GM12872 (cell line): ENCODE measurements at regions not wholly inside any gene's neighbourhood (a gene's known extent, or its start where the extent isn't known, plus 50 kb on each side); places are given as distances from the start of the nearest gene placed in this dataset.

ENCODE experiments used
- TF ChIP-seq, protein P1 (sequence below): IDR thresholded peaks from 3 replicates; pipeline ENCODE4 v1.5.1; 2011; ENCODE audit warnings: low read depth, mild to moderate bottlenecking, low read length, moderate library complexity; ENCODE audit not compliant: insufficient read depth

GRCh38 chr22:49365910-49366309, 461.8 kb downstream of the BRD1 start:
- TF ChIP-seq, protein P1, sequence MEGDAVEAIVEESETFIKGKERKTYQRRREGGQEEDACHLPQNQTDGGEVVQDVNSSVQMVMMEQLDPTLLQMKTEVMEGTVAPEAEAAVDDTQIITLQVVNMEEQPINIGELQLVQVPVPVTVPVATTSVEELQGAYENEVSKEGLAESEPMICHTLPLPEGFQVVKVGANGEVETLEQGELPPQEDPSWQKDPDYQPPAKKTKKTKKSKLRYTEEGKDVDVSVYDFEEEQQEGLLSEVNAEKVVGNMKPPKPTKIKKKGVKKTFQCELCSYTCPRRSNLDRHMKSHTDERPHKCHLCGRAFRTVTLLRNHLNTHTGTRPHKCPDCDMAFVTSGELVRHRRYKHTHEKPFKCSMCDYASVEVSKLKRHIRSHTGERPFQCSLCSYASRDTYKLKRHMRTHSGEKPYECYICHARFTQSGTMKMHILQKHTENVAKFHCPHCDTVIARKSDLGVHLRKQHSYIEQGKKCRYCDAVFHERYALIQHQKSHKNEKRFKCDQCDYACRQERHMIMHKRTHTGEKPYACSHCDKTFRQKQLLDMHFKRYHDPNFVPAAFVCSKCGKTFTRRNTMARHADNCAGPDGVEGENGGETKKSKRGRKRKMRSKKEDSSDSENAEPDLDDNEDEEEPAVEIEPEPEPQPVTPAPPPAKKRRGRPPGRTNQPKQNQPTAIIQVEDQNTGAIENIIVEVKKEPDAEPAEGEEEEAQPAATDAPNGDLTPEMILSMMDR: no peak

- TF ChIP-seq, protein P1: no peak
Observed at GRCh38 chr22:49365191-49365837, 462.4 kb downstream of the BRD1 start.

- TF ChIP-seq, protein P1: no peak
Observed at GRCh38 chr22:49364398-49364797, 463.3 kb downstream of the BRD1 start.

DNA sequence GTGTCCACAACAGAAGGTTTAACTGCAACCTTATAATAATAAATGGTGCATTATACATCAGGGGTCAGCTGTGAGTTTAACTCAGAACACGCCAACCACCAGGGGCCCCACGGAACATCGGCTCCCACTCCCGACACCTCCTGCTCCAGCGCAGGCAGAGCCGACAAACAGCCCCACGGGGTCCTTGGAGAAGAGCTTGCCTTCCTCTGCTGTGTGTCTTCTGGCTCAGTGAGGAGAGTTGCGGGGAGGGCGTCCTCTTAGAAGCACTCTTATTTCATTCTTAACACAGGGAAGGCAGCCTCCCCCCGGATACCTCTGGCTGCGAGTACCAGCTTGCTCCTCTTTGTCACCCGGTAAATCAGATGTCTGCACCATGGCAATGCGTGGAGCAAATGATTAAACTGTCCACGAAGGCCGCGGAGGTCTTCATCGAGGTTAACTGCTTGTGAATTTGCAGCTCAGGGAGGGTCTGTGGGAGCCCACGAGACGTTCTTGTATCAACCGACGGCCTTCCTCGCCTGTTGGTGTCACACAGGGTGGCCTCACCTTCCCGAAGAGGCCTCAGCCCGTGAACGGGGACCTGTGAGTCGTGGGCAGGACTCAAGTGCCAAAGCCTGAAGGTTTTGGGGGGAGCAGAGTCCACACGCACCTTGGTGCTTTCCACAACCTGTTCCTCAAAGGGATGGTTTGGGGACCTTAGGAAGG, 464.0 kb downstream of the BRD1 start:
- TF ChIP-seq, protein P1: no peak

- TF ChIP-seq, protein P1: no peak
Observed at GRCh38 chr22:49362211-49362839, 465.3 kb downstream of the BRD1 start.

- TF ChIP-seq, protein P1: no peak
Observed at GRCh38 chr22:49361164-49361563, 466.5 kb downstream of the BRD1 start.

GRCh38 chr22:49360746-49361145, 466.9 kb downstream of the BRD1 start:
- TF ChIP-seq, protein P1: no peak
